ENCODE measurements at regions not wholly inside any gene's neighbourhood (a gene's known extent, or its start where the extent isn't known, plus 50 kb on each side); places are given as distances from the start of the nearest gene placed in this dataset.

DNA sequence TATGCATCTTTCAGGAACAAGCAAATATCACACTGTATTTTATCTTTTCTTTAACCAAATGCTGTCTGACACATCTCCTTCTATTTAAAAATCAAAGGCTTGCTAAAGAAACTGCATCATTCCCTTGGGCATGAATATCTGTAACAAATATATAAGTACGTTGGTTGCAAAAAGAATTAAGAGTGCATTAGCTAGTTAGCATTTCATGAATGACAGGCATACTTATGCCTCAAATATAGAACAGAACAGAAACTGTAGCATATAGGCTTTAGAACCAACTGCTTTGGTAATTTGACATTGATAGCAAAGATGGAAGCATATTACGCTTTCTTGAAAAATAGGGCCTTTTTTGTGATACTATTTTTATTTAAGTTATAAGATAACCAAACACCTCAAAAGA is 761.2 kb downstream of the MAT2B start:
- no peak for TF ChIP-seq YY1 (IDR thresholded peaks at IDR 0.05)
- TF ChIP-seq, protein P1, sequence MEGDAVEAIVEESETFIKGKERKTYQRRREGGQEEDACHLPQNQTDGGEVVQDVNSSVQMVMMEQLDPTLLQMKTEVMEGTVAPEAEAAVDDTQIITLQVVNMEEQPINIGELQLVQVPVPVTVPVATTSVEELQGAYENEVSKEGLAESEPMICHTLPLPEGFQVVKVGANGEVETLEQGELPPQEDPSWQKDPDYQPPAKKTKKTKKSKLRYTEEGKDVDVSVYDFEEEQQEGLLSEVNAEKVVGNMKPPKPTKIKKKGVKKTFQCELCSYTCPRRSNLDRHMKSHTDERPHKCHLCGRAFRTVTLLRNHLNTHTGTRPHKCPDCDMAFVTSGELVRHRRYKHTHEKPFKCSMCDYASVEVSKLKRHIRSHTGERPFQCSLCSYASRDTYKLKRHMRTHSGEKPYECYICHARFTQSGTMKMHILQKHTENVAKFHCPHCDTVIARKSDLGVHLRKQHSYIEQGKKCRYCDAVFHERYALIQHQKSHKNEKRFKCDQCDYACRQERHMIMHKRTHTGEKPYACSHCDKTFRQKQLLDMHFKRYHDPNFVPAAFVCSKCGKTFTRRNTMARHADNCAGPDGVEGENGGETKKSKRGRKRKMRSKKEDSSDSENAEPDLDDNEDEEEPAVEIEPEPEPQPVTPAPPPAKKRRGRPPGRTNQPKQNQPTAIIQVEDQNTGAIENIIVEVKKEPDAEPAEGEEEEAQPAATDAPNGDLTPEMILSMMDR (IDR thresholded peaks at IDR 0.05; ENCODE audit: low read depth, low read length, missing input control), result no peak
- TF ChIP-seq TAF1 (conservative IDR thresholded peaks at IDR 0.05), result no peak
- TF ChIP-seq EGR1 (IDR thresholded peaks at IDR 0.05; ENCODE audit: low read depth in 2 of 2), result no peak
- TF ChIP-seq, protein P2, sequence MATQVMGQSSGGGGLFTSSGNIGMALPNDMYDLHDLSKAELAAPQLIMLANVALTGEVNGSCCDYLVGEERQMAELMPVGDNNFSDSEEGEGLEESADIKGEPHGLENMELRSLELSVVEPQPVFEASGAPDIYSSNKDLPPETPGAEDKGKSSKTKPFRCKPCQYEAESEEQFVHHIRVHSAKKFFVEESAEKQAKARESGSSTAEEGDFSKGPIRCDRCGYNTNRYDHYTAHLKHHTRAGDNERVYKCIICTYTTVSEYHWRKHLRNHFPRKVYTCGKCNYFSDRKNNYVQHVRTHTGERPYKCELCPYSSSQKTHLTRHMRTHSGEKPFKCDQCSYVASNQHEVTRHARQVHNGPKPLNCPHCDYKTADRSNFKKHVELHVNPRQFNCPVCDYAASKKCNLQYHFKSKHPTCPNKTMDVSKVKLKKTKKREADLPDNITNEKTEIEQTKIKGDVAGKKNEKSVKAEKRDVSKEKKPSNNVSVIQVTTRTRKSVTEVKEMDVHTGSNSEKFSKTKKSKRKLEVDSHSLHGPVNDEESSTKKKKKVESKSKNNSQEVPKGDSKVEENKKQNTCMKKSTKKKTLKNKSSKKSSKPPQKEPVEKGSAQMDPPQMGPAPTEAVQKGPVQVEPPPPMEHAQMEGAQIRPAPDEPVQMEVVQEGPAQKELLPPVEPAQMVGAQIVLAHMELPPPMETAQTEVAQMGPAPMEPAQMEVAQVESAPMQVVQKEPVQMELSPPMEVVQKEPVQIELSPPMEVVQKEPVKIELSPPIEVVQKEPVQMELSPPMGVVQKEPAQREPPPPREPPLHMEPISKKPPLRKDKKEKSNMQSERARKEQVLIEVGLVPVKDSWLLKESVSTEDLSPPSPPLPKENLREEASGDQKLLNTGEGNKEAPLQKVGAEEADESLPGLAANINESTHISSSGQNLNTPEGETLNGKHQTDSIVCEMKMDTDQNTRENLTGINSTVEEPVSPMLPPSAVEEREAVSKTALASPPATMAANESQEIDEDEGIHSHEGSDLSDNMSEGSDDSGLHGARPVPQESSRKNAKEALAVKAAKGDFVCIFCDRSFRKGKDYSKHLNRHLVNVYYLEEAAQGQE (IDR thresholded peaks at IDR 0.05), result no peak
- no peak for TF ChIP-seq RAD21 (IDR thresholded peaks at IDR 0.05)
- no peak for TF ChIP-seq RXRA (IDR thresholded peaks at IDR 0.05)
- no peak for TF ChIP-seq JUND (IDR thresholded peaks at IDR 0.05)

Data from liver (tissue), 3 donors.